T-helper 17 cell (primary cell): ENCODE measurements at regions not wholly inside any gene's neighbourhood (a gene's known extent, or its start where the extent isn't known, plus 50 kb on each side); places are given as distances from the start of the nearest gene placed in this dataset.
"Not testable (repeated sequence)": the region's sequence is repeated elsewhere in the genome, so short reads cannot be mapped to it uniquely, and the experiment has no call there.

Experiments
- ATAC-seq: fragments of 150-1000 bp; cut with Tn5 transposase; 2 replicates; pipeline ENCODE4 v1.10.0; 2021; ENCODE audit warnings: mild to moderate bottlenecking, moderate library complexity
- DNase-seq, 3 donors: peaks; one replicate each; pipeline versions ENCODE4 v3.0.0 to v3.0.0-alpha.2; 2020 to 2021
- H3K9me3 ChIP-seq: one replicate; pipeline ENCODE4 v1.7.0; 2013; ENCODE audit warnings: low read length, mild to moderate bottlenecking; ENCODE audit not compliant: control insufficient read depth, poor library complexity, severe bottlenecking
- H3K27ac Mint-ChIP-seq: one replicate; pipeline ENCODE4 v1.8.0; 2022; ENCODE audit warnings: mild to moderate bottlenecking, moderate library complexity, mixed read lengths
- H3K27me3 Mint-ChIP-seq: one replicate; pipeline ENCODE4 v1.8.0; 2022; ENCODE audit warnings: mixed read lengths
- H3K36me3 Mint-ChIP-seq: one replicate; pipeline ENCODE4 v1.8.0; 2022; ENCODE audit warnings: low read depth, mixed read lengths
- H3K4me1 Mint-ChIP-seq: one replicate; pipeline ENCODE4 v1.8.0; 2022; ENCODE audit warnings: mild to moderate bottlenecking, mixed read lengths
- H3K4me3 Mint-ChIP-seq: one replicate; pipeline ENCODE4 v1.8.0; 2022; ENCODE audit warnings: mild to moderate bottlenecking, moderate library complexity, mixed read lengths

- no peaks in the 10 kb centered on the region for H3K9me3 ChIP-seq
- Mint-ChIP-seq H3K27ac (no peak overlapping the region), H3K36me3 (no peaks in the 10 kb centered on the region), H3K4me3 (no peak overlapping the region), H3K4me1 (no peaks in the 10 kb centered on the region), H3K27me3 (no peaks in the 10 kb centered on the region)
- no peak for DNase-seq
- ATAC-seq = no peak
Measured at GRCh38 chr2:77578354-77578753, 56.2 kb upstream of the LRRTM4 start.

GRCh38 chr2:77579076-77579769 lies 57.0 kb upstream of the LRRTM4 start:
- no peak for ATAC-seq

GRCh38 chr2:77588438-77588837 lies 66.3 kb upstream of the LRRTM4 start:
- H3K9me3 ChIP-seq = no peaks in the 10 kb centered on the region
- no peak for DNase-seq
- no peaks in the 10 kb centered on the region for H3K36me3 Mint-ChIP-seq
- no peaks in the 10 kb centered on the region for H3K4me1 Mint-ChIP-seq
- no peak overlapping the region for H3K27ac Mint-ChIP-seq
- no peak overlapping the region for H3K4me3 Mint-ChIP-seq
- no peaks in the 10 kb centered on the region for H3K27me3 Mint-ChIP-seq
- ATAC-seq = no peak

More at GRCh38 chr2:77579076-77579769, 57.0 kb upstream of the LRRTM4 start:
- H3K27me3 Mint-ChIP-seq = no peaks in the 10 kb centered on the region
- H3K9me3 ChIP-seq = no peaks in the 10 kb centered on the region
- no peak for DNase-seq
- H3K4me1 Mint-ChIP-seq = no peaks in the 10 kb centered on the region
- H3K27ac Mint-ChIP-seq = no peak overlapping the region
- no peaks in the 10 kb centered on the region for H3K36me3 Mint-ChIP-seq
- H3K4me3 Mint-ChIP-seq = no peak overlapping the region

- H3K27ac Mint-ChIP-seq = no peak overlapping the region
- DNase-seq = no peak
- H3K9me3 ChIP-seq = no peaks in the 10 kb centered on the region
- no peak overlapping the region for H3K4me3 Mint-ChIP-seq
- no peak for ATAC-seq
- no peaks in the 10 kb centered on the region for H3K27me3 Mint-ChIP-seq
- no peaks in the 10 kb centered on the region for H3K4me1 Mint-ChIP-seq
- no peaks in the 10 kb centered on the region for H3K36me3 Mint-ChIP-seq
Measured at GRCh38 chr2:77590298-77590917, 68.2 kb upstream of the LRRTM4 start.

GRCh38 chr2:77592955-77593354 lies 70.8 kb upstream of the LRRTM4 start:
- not testable (repeated sequence) for ATAC-seq, H3K9me3 ChIP-seq, H3K4me3 Mint-ChIP-seq, H3K4me1 Mint-ChIP-seq, DNase-seq, H3K27me3 Mint-ChIP-seq, H3K36me3 Mint-ChIP-seq, H3K27ac Mint-ChIP-seq

- Mint-ChIP-seq H3K4me1 (no peaks in the 10 kb centered on the region), H3K27ac (no peak overlapping the region), H3K27me3 (no peaks in the 10 kb centered on the region), H3K36me3 (no peaks in the 10 kb centered on the region), H3K4me3 (no peak overlapping the region)
- no peaks in the 10 kb centered on the region for H3K9me3 ChIP-seq
- DNase-seq (no peak), ATAC-seq (no peak)
Measured at GRCh38 chr2:77602771-77603170, 80.6 kb upstream of the LRRTM4 start.

- H3K27ac Mint-ChIP-seq = no peak overlapping the region
- H3K4me1 Mint-ChIP-seq = no peaks in the 10 kb centered on the region
- DNase-seq (no peak), ATAC-seq (no peak)
- no peaks in the 10 kb centered on the region for H3K9me3 ChIP-seq
- no peak overlapping the region for H3K4me3 Mint-ChIP-seq
- H3K27me3 Mint-ChIP-seq = no peaks in the 10 kb centered on the region
- no peaks in the 10 kb centered on the region for H3K36me3 Mint-ChIP-seq
Measured at GRCh38 chr2:77604953-77605929, 83.1 kb upstream of the LRRTM4 start.

GRCh38 chr2:77608510-77608909 lies 86.3 kb upstream of the LRRTM4 start:
- ATAC-seq (no peak), DNase-seq (no peak)
- H3K36me3 Mint-ChIP-seq = no peaks in the 10 kb centered on the region
- no peaks in the 10 kb centered on the region for H3K4me1 Mint-ChIP-seq
- H3K9me3 ChIP-seq = no peaks in the 10 kb centered on the region
- no peaks in the 10 kb centered on the region for H3K27me3 Mint-ChIP-seq
- H3K27ac Mint-ChIP-seq = no peak overlapping the region
- no peak overlapping the region for H3K4me3 Mint-ChIP-seq

GRCh38 chr2:77629539-77629938 lies 107.4 kb upstream of the LRRTM4 start:
- no peak for DNase-seq
- no peaks in the 10 kb centered on the region for H3K27me3 Mint-ChIP-seq
- H3K4me3 Mint-ChIP-seq = no peak overlapping the region
- H3K9me3 ChIP-seq = no peaks in the 10 kb centered on the region
- no peaks in the 10 kb centered on the region for H3K36me3 Mint-ChIP-seq
- no peak overlapping the region for H3K27ac Mint-ChIP-seq
- ATAC-seq = no peak
- H3K4me1 Mint-ChIP-seq = no peaks in the 10 kb centered on the region

GRCh38 chr2:77631007-77631406 lies 108.8 kb upstream of the LRRTM4 start:
- Mint-ChIP-seq H3K36me3 (no peaks in the 10 kb centered on the region), H3K27me3 (no peaks in the 10 kb centered on the region), H3K4me1 (no peaks in the 10 kb centered on the region), H3K27ac (no peak overlapping the region), H3K4me3 (no peak overlapping the region)
- ATAC-seq (no peak), DNase-seq (no peak)
- H3K9me3 ChIP-seq = no peaks in the 10 kb centered on the region

GRCh38 chr2:77633601-77634000 lies 111.4 kb upstream of the LRRTM4 start:
- no peak overlapping the region for H3K27ac Mint-ChIP-seq
- no peaks in the 10 kb centered on the region for H3K36me3 Mint-ChIP-seq
- no peak overlapping the region for H3K4me3 Mint-ChIP-seq
- H3K27me3 Mint-ChIP-seq = no peaks in the 10 kb centered on the region
- H3K4me1 Mint-ChIP-seq = no peaks in the 10 kb centered on the region
- H3K9me3 ChIP-seq = no peaks in the 10 kb centered on the region
- no peak for DNase-seq
- no peak for ATAC-seq

GRCh38 chr2:77640924-77641323 lies 118.7 kb upstream of the LRRTM4 start:
- DNase-seq (no peak), ATAC-seq (no peak)
- Mint-ChIP-seq H3K4me1 (no peaks in the 10 kb centered on the region), H3K36me3 (no peaks in the 10 kb centered on the region), H3K4me3 (no peak overlapping the region), H3K27me3 (no peaks in the 10 kb centered on the region), H3K27ac (no peak overlapping the region)
- no peaks in the 10 kb centered on the region for H3K9me3 ChIP-seq

GRCh38 chr2:77642339-77642738 lies 120.2 kb upstream of the LRRTM4 start:
- DNase-seq (no peak), ATAC-seq (no peak)
- H3K36me3 Mint-ChIP-seq = no peaks in the 10 kb centered on the region
- no peaks in the 10 kb centered on the region for H3K4me1 Mint-ChIP-seq
- no peaks in the 10 kb centered on the region for H3K9me3 ChIP-seq
- no peak overlapping the region for H3K4me3 Mint-ChIP-seq
- no peak overlapping the region for H3K27ac Mint-ChIP-seq
- H3K27me3 Mint-ChIP-seq = no peaks in the 10 kb centered on the region
